Transverse colon (tissue), 4 donors: ENCODE measurements at regions not wholly inside any gene's neighbourhood (a gene's known extent, or its start where the extent isn't known, plus 50 kb on each side); places are given as distances from the start of the nearest gene placed in this dataset.

Experiments used
- POLR2A ChIP-seq: fragments of 450-650 bp; IDR thresholded peaks from one replicate; pipeline ENCODE4 v1.6.1; 2016; ENCODE audit warnings: antibody characterized with exemption, mild to moderate bottlenecking, moderate library complexity
- POLR2AphosphoS5 ChIP-seq, 3 donors: sonication (generic); formaldehyde crosslinking; IDR thresholded peaks; one replicate each; pipeline ENCODE4 v1.6.1; 2016; ENCODE audit warnings: antibody characterized with exemption in 3 of 3
- TF ChIP-seq, protein P1 (sequence below), 5 experiments: fragments of 200-600 bp in 3 of 5; fragments of 450-650 bp in 2 of 5; sonication (generic) in 3 of 5; IDR thresholded peaks; 1 replicate in 2 of 5; 2 replicates in 3 of 5; pipeline ENCODE4 v1.5.1; 2016 to 2017; ENCODE audit warnings: antibody characterized with exemption in 5 of 5, inconsistent platforms in 3 of 5, mild to moderate bottlenecking in 2 of 5, moderate library complexity in 1 of 5

DNA sequence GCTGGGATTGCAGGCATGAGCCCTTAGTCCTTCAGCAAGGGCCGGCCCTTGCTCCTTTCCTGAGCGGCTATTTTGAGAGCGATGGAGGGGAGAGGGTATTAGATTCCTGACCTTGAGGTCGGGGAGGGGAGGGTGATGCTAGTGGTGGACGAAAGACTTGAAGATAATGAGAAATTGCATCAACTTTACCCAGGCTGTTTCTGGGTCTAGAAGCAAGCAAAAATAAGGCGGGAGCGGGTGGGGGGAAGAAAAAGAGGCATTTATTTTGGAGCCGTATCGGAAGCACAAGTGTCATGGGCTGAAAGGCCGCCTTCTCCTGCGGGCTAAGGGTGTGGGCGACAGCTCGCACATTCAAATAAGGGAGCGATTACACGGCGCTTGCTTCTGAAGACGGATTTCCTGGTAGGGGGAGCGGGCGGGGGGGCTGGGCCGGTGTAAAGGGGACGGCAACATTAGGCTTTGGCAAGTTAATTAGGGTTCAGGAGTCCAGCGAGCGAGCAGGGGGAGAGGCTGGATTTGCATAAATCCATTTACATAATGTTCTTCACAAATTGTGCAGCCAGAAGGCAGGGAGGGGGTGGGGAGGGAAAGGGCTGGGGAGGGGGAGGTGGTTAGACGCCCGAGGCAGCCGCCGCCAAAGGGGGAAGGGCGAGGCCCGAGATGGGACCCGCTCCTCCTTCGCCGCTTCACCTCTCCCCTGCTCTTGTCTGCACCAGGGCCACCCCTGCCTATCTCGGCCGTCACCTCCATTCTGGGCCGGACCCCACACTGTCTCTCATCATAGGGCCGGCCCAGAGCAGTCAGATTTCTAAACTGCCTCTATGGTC is 245.9 kb downstream of the MIAT start:
- TF ChIP-seq POLR2AphosphoS5 (IDR thresholded peaks at IDR 0.05) (no peak), POLR2A (no peak)
- TF ChIP-seq, protein P1, sequence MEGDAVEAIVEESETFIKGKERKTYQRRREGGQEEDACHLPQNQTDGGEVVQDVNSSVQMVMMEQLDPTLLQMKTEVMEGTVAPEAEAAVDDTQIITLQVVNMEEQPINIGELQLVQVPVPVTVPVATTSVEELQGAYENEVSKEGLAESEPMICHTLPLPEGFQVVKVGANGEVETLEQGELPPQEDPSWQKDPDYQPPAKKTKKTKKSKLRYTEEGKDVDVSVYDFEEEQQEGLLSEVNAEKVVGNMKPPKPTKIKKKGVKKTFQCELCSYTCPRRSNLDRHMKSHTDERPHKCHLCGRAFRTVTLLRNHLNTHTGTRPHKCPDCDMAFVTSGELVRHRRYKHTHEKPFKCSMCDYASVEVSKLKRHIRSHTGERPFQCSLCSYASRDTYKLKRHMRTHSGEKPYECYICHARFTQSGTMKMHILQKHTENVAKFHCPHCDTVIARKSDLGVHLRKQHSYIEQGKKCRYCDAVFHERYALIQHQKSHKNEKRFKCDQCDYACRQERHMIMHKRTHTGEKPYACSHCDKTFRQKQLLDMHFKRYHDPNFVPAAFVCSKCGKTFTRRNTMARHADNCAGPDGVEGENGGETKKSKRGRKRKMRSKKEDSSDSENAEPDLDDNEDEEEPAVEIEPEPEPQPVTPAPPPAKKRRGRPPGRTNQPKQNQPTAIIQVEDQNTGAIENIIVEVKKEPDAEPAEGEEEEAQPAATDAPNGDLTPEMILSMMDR (IDR thresholded peaks at IDR 0.05), result no peak
